A673 (cell line): ENCODE measurements at regions not wholly inside any gene's neighbourhood (a gene's known extent, or its start where the extent isn't known, plus 50 kb on each side); places are given as distances from the start of the nearest gene placed in this dataset.

Source experiments
- CTCF ChIP-seq: fragments of 300-800, 200-600 bp; sonication (generic); conservative IDR thresholded peaks from 2 replicates; pipeline ENCODE4 v1.5.1; 2017; ENCODE audit warnings: low read depth, mild to moderate bottlenecking, antibody characterized with exemption, low read length, moderate library complexity, mixed read lengths
- EZH2 ChIP-seq: fragments of 200-600 bp; sonication (generic); IDR thresholded peaks from 2 replicates; pipeline ENCODE4 v1.6.1; 2017; ENCODE audit warnings: borderline replicate concordance, low read depth, mild to moderate bottlenecking, mixed read lengths, antibody characterized with exemption, low read length; ENCODE audit not compliant: poor library complexity, severe bottlenecking

- TF ChIP-seq CTCF (no peak), EZH2 (no peak)
Observed at GRCh38 chr4:108291137-108291536, 122.4 kb upstream of the LEF1 start.
